ENCODE measurements at regions not wholly inside any gene's neighbourhood (a gene's known extent, or its start where the extent isn't known, plus 50 kb on each side); places are given as distances from the start of the nearest gene placed in this dataset.

DNA sequence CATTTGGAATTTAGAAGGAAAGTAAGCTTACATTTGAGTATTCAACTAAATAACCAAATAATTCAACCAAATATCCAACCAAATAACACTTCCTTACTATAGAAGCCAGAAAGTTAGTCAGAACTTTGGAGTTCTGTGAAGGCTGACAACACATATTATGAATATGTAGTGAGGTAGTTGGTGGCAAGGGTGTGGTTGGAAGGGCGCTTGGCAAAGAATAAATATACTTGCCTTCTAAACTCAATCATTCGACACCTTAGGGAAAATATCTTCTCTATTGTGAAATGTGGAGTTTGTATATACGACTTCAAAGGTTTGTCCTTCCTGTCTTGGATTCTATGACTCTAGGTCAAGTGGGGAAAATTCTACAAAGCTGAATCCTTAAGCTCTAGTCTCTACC, 111.7 kb upstream of the OSTN start:
- H3K4me3 ChIP-seq (ENCODE audit: low read depth in 2 of 2, low read length in 1 of 2) = no peak overlapping the region
- no peak overlapping the region for H3K27ac ChIP-seq (ENCODE audit: low read depth in 2 of 2, low read length in 1 of 2)
- no peak overlapping the region for H3K4me2 ChIP-seq
- no peaks in the 10 kb centered on the region for H3K79me2 ChIP-seq (ENCODE audit: insufficient read depth)
- H3K36me3 ChIP-seq (replicated peaks in 1 of 2; ENCODE audit: control insufficient read depth in 1 of 2, insufficient read depth in 2 of 2, low read length in 1 of 2) = no peaks in the 10 kb centered on the region
- ChIA-PET CTCF (no interaction called here), POLR2A (no interaction called here)
- no peak for TF ChIP-seq EP300 (IDR thresholded peaks at IDR 0.05; ENCODE audit: borderline replicate concordance in 1 of 2, low read depth in 1 of 2, low read length in 1 of 2)
- no peak for TF ChIP-seq EZH2phosphoT487 (IDR thresholded peaks at IDR 0.05; ENCODE audit: borderline replicate concordance, low read depth)
- no peak for TF ChIP-seq RCOR1 (IDR thresholded peaks at IDR 0.05; ENCODE audit: low read length)
- no peak for TF ChIP-seq MXI1 (IDR thresholded peaks at IDR 0.05; ENCODE audit: low read depth, low read length)
- no peak for TF ChIP-seq MEF2A (IDR thresholded peaks at IDR 0.05; ENCODE audit: borderline replicate concordance, low read depth)
- TF ChIP-seq TAF1 (IDR thresholded peaks at IDR 0.05; ENCODE audit: borderline replicate concordance, low read depth, low read length) = no peak
- TF ChIP-seq, protein P1, sequence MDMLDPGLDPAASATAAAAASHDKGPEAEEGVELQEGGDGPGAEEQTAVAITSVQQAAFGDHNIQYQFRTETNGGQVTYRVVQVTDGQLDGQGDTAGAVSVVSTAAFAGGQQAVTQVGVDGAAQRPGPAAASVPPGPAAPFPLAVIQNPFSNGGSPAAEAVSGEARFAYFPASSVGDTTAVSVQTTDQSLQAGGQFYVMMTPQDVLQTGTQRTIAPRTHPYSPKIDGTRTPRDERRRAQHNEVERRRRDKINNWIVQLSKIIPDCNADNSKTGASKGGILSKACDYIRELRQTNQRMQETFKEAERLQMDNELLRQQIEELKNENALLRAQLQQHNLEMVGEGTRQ (IDR thresholded peaks at IDR 0.05; ENCODE audit: borderline replicate concordance, low read depth, low read length) = no peak
- TF ChIP-seq, protein P2, sequence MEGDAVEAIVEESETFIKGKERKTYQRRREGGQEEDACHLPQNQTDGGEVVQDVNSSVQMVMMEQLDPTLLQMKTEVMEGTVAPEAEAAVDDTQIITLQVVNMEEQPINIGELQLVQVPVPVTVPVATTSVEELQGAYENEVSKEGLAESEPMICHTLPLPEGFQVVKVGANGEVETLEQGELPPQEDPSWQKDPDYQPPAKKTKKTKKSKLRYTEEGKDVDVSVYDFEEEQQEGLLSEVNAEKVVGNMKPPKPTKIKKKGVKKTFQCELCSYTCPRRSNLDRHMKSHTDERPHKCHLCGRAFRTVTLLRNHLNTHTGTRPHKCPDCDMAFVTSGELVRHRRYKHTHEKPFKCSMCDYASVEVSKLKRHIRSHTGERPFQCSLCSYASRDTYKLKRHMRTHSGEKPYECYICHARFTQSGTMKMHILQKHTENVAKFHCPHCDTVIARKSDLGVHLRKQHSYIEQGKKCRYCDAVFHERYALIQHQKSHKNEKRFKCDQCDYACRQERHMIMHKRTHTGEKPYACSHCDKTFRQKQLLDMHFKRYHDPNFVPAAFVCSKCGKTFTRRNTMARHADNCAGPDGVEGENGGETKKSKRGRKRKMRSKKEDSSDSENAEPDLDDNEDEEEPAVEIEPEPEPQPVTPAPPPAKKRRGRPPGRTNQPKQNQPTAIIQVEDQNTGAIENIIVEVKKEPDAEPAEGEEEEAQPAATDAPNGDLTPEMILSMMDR (IDR thresholded peaks at IDR 0.05) = no peak
- no peak for TF ChIP-seq TEAD4 (IDR thresholded peaks at IDR 0.05; ENCODE audit: borderline replicate concordance, insufficient read depth)
- TF ChIP-seq NRF1 (IDR thresholded peaks at IDR 0.05; ENCODE audit: low read depth, low read length) = no peak
- no peaks in the 10 kb centered on the region for H3K9me3 ChIP-seq
- H2AFZ ChIP-seq (ENCODE audit: low read depth) = no peak overlapping the region
- no peaks in the 10 kb centered on the region for H3K9me2 ChIP-seq
- no peak for DNase-seq
- no peaks in the 10 kb centered on the region for H3F3A ChIP-seq (replicated peaks; ENCODE audit: insufficient read depth)
- no peak overlapping the region for H3K9ac ChIP-seq
- no peaks in the 10 kb centered on the region for H4K20me1 ChIP-seq (ENCODE audit: insufficient read depth)
- H3K4me1 ChIP-seq (ENCODE audit: control insufficient read depth in 1 of 2, insufficient read depth in 2 of 2, low read depth in 1 of 2, low read length in 1 of 2) = no peaks in the 10 kb centered on the region
- no peaks in the 10 kb centered on the region; the same call in 1 of the 2 replicates for H3K27me3 ChIP-seq (ENCODE audit: insufficient read depth)
- WGBS (ENCODE audit: low lambda C conversion rate) = 4% methylated on average over 3 of the region's 3 CpGs

DNA sequence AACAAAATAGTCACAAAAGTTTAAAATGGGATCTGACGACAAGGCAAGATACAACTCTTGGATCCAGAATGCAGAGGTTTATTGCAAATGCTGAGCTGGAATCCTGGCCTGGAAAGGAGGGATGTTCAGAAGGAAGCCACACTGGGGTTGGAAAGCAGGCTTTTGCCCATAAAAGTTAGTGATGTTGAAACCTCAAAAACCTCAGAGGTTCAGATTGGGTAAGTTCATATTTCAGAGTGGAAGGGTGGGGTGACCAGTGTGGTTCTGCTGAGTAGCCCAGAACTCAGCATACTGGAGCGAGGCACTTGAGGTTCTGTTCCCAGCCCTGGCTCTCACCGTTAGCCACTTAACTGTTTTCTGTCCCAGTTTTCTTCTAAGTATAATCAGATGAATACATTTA, 114.0 kb upstream of the OSTN start:
- Histone ChIP-seq H3K27me3 (ENCODE audit: insufficient read depth) (no peaks in the 10 kb centered on the region; the same call in 1 of the 2 replicates), H4K20me1 (ENCODE audit: insufficient read depth) (no peaks in the 10 kb centered on the region), H2AFZ (ENCODE audit: low read depth) (no peak overlapping the region), H3K9ac (no peak overlapping the region), H3K9me2 (no peaks in the 10 kb centered on the region), H3K4me1 (ENCODE audit: control insufficient read depth in 1 of 2, insufficient read depth in 2 of 2, low read depth in 1 of 2, low read length in 1 of 2) (no peaks in the 10 kb centered on the region), H3K9me3 (no peaks in the 10 kb centered on the region), H3F3A (replicated peaks; ENCODE audit: insufficient read depth) (no peaks in the 10 kb centered on the region), H3K79me2 (ENCODE audit: insufficient read depth) (no peaks in the 10 kb centered on the region), H3K27ac (ENCODE audit: low read depth in 2 of 2, low read length in 1 of 2) (no peak overlapping the region), H3K4me2 (no peak overlapping the region), H3K36me3 (replicated peaks in 1 of 2; ENCODE audit: control insufficient read depth in 1 of 2, insufficient read depth in 2 of 2, low read length in 1 of 2) (no peaks in the 10 kb centered on the region), H3K4me3 (ENCODE audit: low read depth in 2 of 2, low read length in 1 of 2) (no peak overlapping the region)
- ChIA-PET CTCF (interaction anchor here (0.9 kb wide), 1 partner anchor 15 kb away, joined by 3 read pairs; no protein-coding TSS in a partner anchor), POLR2A (no interaction called here)
- DNase-seq = no peak
- 20% methylated on average over 3 of the region's 3 CpGs for WGBS (ENCODE audit: low lambda C conversion rate)
- no peak for TF ChIP-seq MEF2A (IDR thresholded peaks at IDR 0.05; ENCODE audit: borderline replicate concordance, low read depth)
- TF ChIP-seq EP300 (IDR thresholded peaks at IDR 0.05; ENCODE audit: borderline replicate concordance in 1 of 2, low read depth in 1 of 2, low read length in 1 of 2) = no peak
- TF ChIP-seq YY1 (IDR thresholded peaks at IDR 0.05; ENCODE audit: low read depth) = no peak
- TF ChIP-seq, protein P3, sequence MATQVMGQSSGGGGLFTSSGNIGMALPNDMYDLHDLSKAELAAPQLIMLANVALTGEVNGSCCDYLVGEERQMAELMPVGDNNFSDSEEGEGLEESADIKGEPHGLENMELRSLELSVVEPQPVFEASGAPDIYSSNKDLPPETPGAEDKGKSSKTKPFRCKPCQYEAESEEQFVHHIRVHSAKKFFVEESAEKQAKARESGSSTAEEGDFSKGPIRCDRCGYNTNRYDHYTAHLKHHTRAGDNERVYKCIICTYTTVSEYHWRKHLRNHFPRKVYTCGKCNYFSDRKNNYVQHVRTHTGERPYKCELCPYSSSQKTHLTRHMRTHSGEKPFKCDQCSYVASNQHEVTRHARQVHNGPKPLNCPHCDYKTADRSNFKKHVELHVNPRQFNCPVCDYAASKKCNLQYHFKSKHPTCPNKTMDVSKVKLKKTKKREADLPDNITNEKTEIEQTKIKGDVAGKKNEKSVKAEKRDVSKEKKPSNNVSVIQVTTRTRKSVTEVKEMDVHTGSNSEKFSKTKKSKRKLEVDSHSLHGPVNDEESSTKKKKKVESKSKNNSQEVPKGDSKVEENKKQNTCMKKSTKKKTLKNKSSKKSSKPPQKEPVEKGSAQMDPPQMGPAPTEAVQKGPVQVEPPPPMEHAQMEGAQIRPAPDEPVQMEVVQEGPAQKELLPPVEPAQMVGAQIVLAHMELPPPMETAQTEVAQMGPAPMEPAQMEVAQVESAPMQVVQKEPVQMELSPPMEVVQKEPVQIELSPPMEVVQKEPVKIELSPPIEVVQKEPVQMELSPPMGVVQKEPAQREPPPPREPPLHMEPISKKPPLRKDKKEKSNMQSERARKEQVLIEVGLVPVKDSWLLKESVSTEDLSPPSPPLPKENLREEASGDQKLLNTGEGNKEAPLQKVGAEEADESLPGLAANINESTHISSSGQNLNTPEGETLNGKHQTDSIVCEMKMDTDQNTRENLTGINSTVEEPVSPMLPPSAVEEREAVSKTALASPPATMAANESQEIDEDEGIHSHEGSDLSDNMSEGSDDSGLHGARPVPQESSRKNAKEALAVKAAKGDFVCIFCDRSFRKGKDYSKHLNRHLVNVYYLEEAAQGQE (IDR thresholded peaks at IDR 0.05; ENCODE audit: low read depth, low read length) = no peak
- TF ChIP-seq RXRA (IDR thresholded peaks at IDR 0.05; ENCODE audit: borderline replicate concordance, low read depth) = no peak
- TF ChIP-seq, protein P4, sequence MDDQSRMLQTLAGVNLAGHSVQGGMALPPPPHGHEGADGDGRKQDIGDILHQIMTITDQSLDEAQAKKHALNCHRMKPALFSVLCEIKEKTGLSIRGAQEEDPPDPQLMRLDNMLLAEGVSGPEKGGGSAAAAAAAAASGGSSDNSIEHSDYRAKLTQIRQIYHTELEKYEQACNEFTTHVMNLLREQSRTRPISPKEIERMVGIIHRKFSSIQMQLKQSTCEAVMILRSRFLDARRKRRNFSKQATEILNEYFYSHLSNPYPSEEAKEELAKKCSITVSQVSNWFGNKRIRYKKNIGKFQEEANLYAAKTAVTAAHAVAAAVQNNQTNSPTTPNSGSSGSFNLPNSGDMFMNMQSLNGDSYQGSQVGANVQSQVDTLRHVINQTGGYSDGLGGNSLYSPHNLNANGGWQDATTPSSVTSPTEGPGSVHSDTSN (IDR thresholded peaks at IDR 0.05) = no peak
- TF ChIP-seq GATA2 (CRISPR knock-in tag; IDR thresholded peaks at IDR 0.05) = no peak
- TF ChIP-seq TEAD4 (IDR thresholded peaks at IDR 0.05; ENCODE audit: borderline replicate concordance, insufficient read depth) = no peak
- TF ChIP-seq, protein P5, sequence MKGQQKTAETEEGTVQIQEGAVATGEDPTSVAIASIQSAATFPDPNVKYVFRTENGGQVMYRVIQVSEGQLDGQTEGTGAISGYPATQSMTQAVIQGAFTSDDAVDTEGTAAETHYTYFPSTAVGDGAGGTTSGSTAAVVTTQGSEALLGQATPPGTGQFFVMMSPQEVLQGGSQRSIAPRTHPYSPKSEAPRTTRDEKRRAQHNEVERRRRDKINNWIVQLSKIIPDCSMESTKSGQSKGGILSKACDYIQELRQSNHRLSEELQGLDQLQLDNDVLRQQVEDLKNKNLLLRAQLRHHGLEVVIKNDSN (IDR thresholded peaks at IDR 0.05; ENCODE audit: borderline replicate concordance, low read depth) = no peak
- no peak for TF ChIP-seq RAD21 (IDR thresholded peaks at IDR 0.05; ENCODE audit: low read length)
- TF ChIP-seq TCF12 (IDR thresholded peaks at IDR 0.05) = no peak
- no peak for TF ChIP-seq POLR2AphosphoS5 (IDR thresholded peaks at IDR 0.05; ENCODE audit: low read depth, low read length)
- no peak for TF ChIP-seq FOSL2 (IDR thresholded peaks at IDR 0.05; ENCODE audit: borderline replicate concordance, low read depth)
- TF ChIP-seq FOXM1 (IDR thresholded peaks at IDR 0.05; ENCODE audit: low read depth) = no peak
